ENCODE measurements at regions not wholly inside any gene's neighbourhood (a gene's known extent, or its start where the extent isn't known, plus 50 kb on each side); places are given as distances from the start of the nearest gene placed in this dataset.

GRCh38 chr2:188902901-188903491, 71.2 kb upstream of the COL3A1 start:
- TF ChIP-seq CTCF (IDR thresholded peaks at IDR 0.05) (no peak), POLR2A (IDR thresholded peaks at IDR 0.05) (no peak)

All from Peyer's patch (tissue), 4 donors.